IMR-90 (cell line): ENCODE measurements at regions not wholly inside any gene's neighbourhood (a gene's known extent, or its start where the extent isn't known, plus 50 kb on each side); places are given as distances from the start of the nearest gene placed in this dataset.

Source experiments
- ATAC-seq: fragments of 200-7000 bp; cut with Tn5 transposase; 2 replicates; pipeline ENCODE4 v1.9.1; 2020; ENCODE audit warnings: low read depth, mild to moderate bottlenecking, moderate library complexity
- BruUV-seq: library from RNA; stranded (reverse); fragments of 400-500 nt; replicated peaks from 2 replicates; lab custom pipeline; 2021; lab: Mats Ljungman, UMichigan
- CTCF ChIA-PET: fragments of 300-600 bp; formaldehyde crosslinking; extraction: SDS; loops from one replicate; lab custom pipeline; 2021; ENCODE audit warnings: antibody characterized with exemption; lab: Yijun Ruan, JAX
- POLR2A ChIA-PET: fragments of 300-600 bp; sonication (Branson Sonifier 250); formaldehyde crosslinking; loops from one replicate; lab custom pipeline; 2022; ENCODE audit warnings: antibody characterized with exemption; ENCODE audit not compliant: unreplicated experiment; lab: Charles Lee
- DNase-seq: peaks from one replicate; pipeline ENCODE4 v3.0.0; 2013
- H2AFZ ChIP-seq: replicated peaks from 2 replicates; pipeline ENCODE3; 2013; ENCODE audit warnings: low read length, mild to moderate bottlenecking; ENCODE audit not compliant: poor library complexity
- H2AK5ac ChIP-seq: 2 replicates; pipeline ENCODE4 v1.6.1; 2013; ENCODE audit warnings: low read depth, low read length, inconsistent platforms
- H2AK9ac ChIP-seq: replicated peaks from 2 replicates; pipeline ENCODE3; 2013; ENCODE audit warnings: mild to moderate bottlenecking, low read depth, low read length, moderate library complexity; ENCODE audit not compliant: poor library complexity
- H2BK120ac ChIP-seq: 2 replicates; pipeline ENCODE4 v1.6.1; 2013; ENCODE audit warnings: low read depth, low read length, inconsistent platforms
- H2BK15ac ChIP-seq: 3 replicates; pipeline ENCODE4 v1.6.1; 2013; ENCODE audit warnings: low read depth, low read length, inconsistent platforms
- H2BK20ac ChIP-seq: 2 replicates; pipeline ENCODE4 v1.6.1; 2013; ENCODE audit warnings: low read depth, mild to moderate bottlenecking, inconsistent platforms, low read length, moderate library complexity
- H2BK5ac ChIP-seq: 2 replicates; pipeline ENCODE4 v1.6.1; 2013; ENCODE audit warnings: mild to moderate bottlenecking, low read depth, low read length, inconsistent platforms; ENCODE audit not compliant: poor library complexity, severe bottlenecking
- H3K14ac ChIP-seq: replicated peaks from 2 replicates; pipeline ENCODE4 v1.6.1; 2013; ENCODE audit warnings: low read depth, low read length, inconsistent platforms
- H3K18ac ChIP-seq: 2 replicates; pipeline ENCODE4 v1.6.1; 2013; ENCODE audit warnings: low read depth, low read length, control low read depth
- H3K23ac ChIP-seq: 2 replicates; pipeline ENCODE4 v1.6.1; 2013; ENCODE audit warnings: low read depth, low read length, inconsistent platforms
- H3K27ac ChIP-seq: 2 replicates; pipeline ENCODE4 v1.5.1; 2013; ENCODE audit warnings: mild to moderate bottlenecking, control low read depth, low read length; ENCODE audit not compliant: insufficient read depth
- H3K27me3 ChIP-seq: 2 replicates; pipeline ENCODE4 v1.6.1; 2013; ENCODE audit warnings: low read length; ENCODE audit not compliant: control insufficient read depth, insufficient read depth
- H3K36me3 ChIP-seq: 2 replicates; pipeline ENCODE4 v1.6.1; 2013; ENCODE audit warnings: low read length, mixed read lengths; ENCODE audit not compliant: control insufficient read depth, insufficient read depth
- H3K4ac ChIP-seq: 2 replicates; pipeline ENCODE4 v1.6.1; 2013; ENCODE audit warnings: low read depth, low read length, inconsistent platforms
- H3K4me1 ChIP-seq: 2 replicates; pipeline ENCODE4 v1.6.1; 2013; ENCODE audit warnings: low read length, mixed read lengths; ENCODE audit not compliant: control insufficient read depth, insufficient read depth
- H3K4me2 ChIP-seq: 2 replicates; pipeline ENCODE4 v1.6.1; 2013; ENCODE audit warnings: low read depth, mild to moderate bottlenecking, control low read depth, low read length, moderate library complexity
- H3K4me3 ChIP-seq: 2 replicates; pipeline ENCODE4 v1.5.1; 2013; ENCODE audit warnings: low read depth, mild to moderate bottlenecking, control low read depth, low read length, moderate library complexity; ENCODE audit not compliant: insufficient read depth
- H3K56ac ChIP-seq: 2 replicates; pipeline ENCODE4 v1.6.1; 2013; ENCODE audit warnings: low read length, inconsistent platforms; ENCODE audit not compliant: insufficient read depth; ENCODE audit errors: extremely low read depth
- H3K79me1 ChIP-seq, 2 experiments: 2 replicates each; pipeline ENCODE4 v1.6.1; 2013; ENCODE audit warnings: low read length in 2 of 2, inconsistent platforms in 1 of 2, low read depth in 1 of 2
- H3K9ac ChIP-seq: 2 replicates; pipeline ENCODE4 v1.6.1; 2013; ENCODE audit warnings: low read depth, low read length, control low read depth
- H3K9me1 ChIP-seq: 2 replicates; pipeline ENCODE4 v1.6.1; 2013; ENCODE audit warnings: low read length, inconsistent platforms; ENCODE audit not compliant: insufficient read depth
- H3K9me3 ChIP-seq: 2 replicates; pipeline ENCODE4 v1.6.1; 2013; ENCODE audit warnings: low read length; ENCODE audit not compliant: control insufficient read depth, insufficient read depth
- H4K20me1 ChIP-seq: 2 replicates; pipeline ENCODE4 v1.6.1; 2013; ENCODE audit warnings: low read length, inconsistent platforms; ENCODE audit not compliant: insufficient read depth
- H4K5ac ChIP-seq: 2 replicates; pipeline ENCODE4 v1.6.1; 2013; ENCODE audit warnings: mild to moderate bottlenecking, low read depth, low read length, control low read depth
- H4K8ac ChIP-seq, 2 experiments: 2 replicates each; pipeline ENCODE4 v1.6.1; 2013; ENCODE audit warnings: low read depth in 2 of 2, low read length in 2 of 2, control low read depth in 1 of 2, inconsistent platforms in 1 of 2
- H4K91ac ChIP-seq: 2 replicates; pipeline ENCODE4 v1.6.1; 2013; ENCODE audit warnings: low read depth, low read length, inconsistent platforms; ENCODE audit not compliant: insufficient read depth
- FOS ChIP-seq: fragments of 150-350 bp; IDR thresholded peaks from 2 replicates; pipeline ENCODE4 v1.6.1; 2016; ENCODE audit warnings: low read depth, low read length
- RFX5 ChIP-seq: IDR thresholded peaks from 2 replicates; pipeline ENCODE4 v1.8.0; 2012; ENCODE audit warnings: low read depth, mild to moderate bottlenecking, low read length, moderate library complexity
- USF2 ChIP-seq: fragments of 150-350 bp; IDR thresholded peaks from 2 replicates; pipeline ENCODE4 v1.6.1; 2017; ENCODE audit warnings: mild to moderate bottlenecking, antibody characterized with exemption, low read length, low read depth
- WGBS, 2 experiments: methylation state at CpG; one replicate each; pipeline versions ENCODE4 v1.1.5 to v1.1.7; 2013; ENCODE audit warnings: missing lambda C conversion rate in 2 of 2; ENCODE audit not compliant: insufficient read length in 1 of 2; ENCODE audit errors: extremely low coverage in 2 of 2; 5-methylcytosine and 5-hydroxymethylcytosine counted together
- dilution Hi-C: fragments of 300-500 bp; cut with HindIII; formaldehyde crosslinking; loops from one replicate; pipeline ENCODE4 v1.14.3; 2018; ENCODE audit warnings: low sequenced_read_pairs; ENCODE audit not compliant: unreplicated experiment
- in situ Hi-C: fragments of 300-500 bp; cut with MboI; formaldehyde crosslinking; loops from 3 replicates; pipeline ENCODE4 v1.14.3; 2019; ENCODE audit warnings: low sequenced_read_pairs, inconsistent platforms, mixed read lengths
- intact Hi-C: fragments of 100-400 bp; cut with micrococcal nuclease; formaldehyde crosslinking; loops from 2 replicates; pipeline ENCODE4 v1.10.0; 2022

GRCh38 chr12:127125607-127126259 is 1141.2 kb upstream of the TMEM132C start:
- in situ Hi-C loops = no loop called here
- Histone ChIP-seq H3K4me3 (no peak overlapping the region), H3K9me1 (no peaks in the 10 kb centered on the region), H3K4ac (no peak overlapping the region), H3K4me1 (no peaks in the 10 kb centered on the region), H3K14ac (no peak overlapping the region), H2BK20ac (no peak overlapping the region), H2AK5ac (no peak overlapping the region), H3K27ac (no peak overlapping the region), H3K18ac (no peak overlapping the region), H3K9ac (no peak overlapping the region), H3K56ac (no peak overlapping the region), H3K79me1 (no peaks in the 10 kb centered on the region), H2BK15ac (no peak overlapping the region), H3K36me3 (no peaks in the 10 kb centered on the region), H2AK9ac (no peak overlapping the region), H3K9me3 (peaks cover 2% of the 10 kb centered on the region; the same call in 1 of the 2 replicates), H2BK120ac (no peak overlapping the region), H2AFZ (no peak overlapping the region), H4K91ac (no peak overlapping the region), H4K8ac (no peak overlapping the region), H3K23ac (no peak overlapping the region), H3K27me3 (no peaks in the 10 kb centered on the region), H2BK5ac (no peak overlapping the region), H4K20me1 (no peaks in the 10 kb centered on the region), H3K4me2 (no peak overlapping the region), H4K5ac (no peak overlapping the region)
- DNase-seq = peak; percentile 70
- CTCF ChIA-PET = no interaction called here
- ATAC-seq = no peak
- TF ChIP-seq FOS (peak; percentile 44; the same call in 1 of the 2 replicates), USF2 (no peak), RFX5 (no peak)
- POLR2A ChIA-PET = no interaction called here
- dilution Hi-C loops = no loop called here
- WGBS, 2 experiments = no CpG with 5 or more reads among the region's 3 CpGs
- intact Hi-C loops = no loop called here
- no TSS peak for BruUV-seq
